Stimulated activated CD4-positive, alpha-beta T cell treated with anti-CD3 and anti-CD28 coated beads, TNF-alpha, amount 100 ng/mL, for 48 hours (primary cell): ENCODE measurements at regions not wholly inside any gene's neighbourhood (a gene's known extent, or its start where the extent isn't known, plus 50 kb on each side); places are given as distances from the start of the nearest gene placed in this dataset.
"Not testable (repeated sequence)": the region's sequence is repeated elsewhere in the genome, so short reads cannot be mapped to it uniquely, and the experiment has no call there.

Experiments
- DNase-seq, 3 donors: peaks; one replicate each; pipeline ENCODE4 v3.0.0-alpha.2; 2020; ENCODE audit warnings: low read depth in 3 of 3

- no peak for DNase-seq
Measured at GRCh38 chr17:20733923-20734322, 154.4 kb downstream of the CDRT15L2 start.

DNA sequence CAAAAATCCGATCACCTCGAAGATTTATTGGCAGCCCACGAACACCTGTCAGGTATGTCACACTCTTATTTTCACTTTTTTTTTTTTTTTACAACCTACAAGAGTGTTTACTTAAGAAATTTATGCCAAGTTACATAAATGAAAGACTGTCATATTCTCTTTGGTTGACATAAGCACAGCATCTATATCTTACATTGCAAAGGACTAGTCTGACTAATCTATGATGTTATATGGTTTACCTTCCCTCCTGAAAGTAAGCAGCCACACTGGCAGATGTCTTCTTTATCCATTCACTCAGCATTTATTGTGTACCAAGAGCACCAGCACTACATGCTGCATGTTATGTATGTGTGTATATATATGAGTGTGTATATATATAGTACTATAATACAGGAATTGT lies 156.3 kb downstream of the CDRT15L2 start:
- DNase-seq = no peak

DNA sequence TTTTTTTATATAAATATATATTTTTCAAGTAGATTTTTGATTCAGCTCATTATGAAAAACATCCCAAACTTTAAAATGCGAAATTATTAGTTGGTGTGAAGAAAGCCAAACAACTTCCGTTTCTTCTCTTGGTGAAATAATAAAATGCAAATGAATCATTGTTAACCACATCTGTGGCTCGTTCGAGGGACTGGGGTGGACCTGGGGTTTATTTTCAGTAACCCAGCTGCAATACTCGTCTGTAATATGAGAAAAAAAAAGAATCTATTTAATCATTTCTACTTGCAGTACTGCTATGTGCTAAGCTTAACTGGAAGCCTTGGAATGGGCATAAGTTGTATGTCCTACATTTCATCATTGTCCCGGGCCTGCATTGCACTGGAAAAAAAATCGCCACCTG lies 158.1 kb downstream of the CDRT15L2 start:
- DNase-seq = not testable (repeated sequence)

- no peak for DNase-seq
Measured at GRCh38 chr17:20771104-20771503, 191.6 kb downstream of the CDRT15L2 start.

DNA sequence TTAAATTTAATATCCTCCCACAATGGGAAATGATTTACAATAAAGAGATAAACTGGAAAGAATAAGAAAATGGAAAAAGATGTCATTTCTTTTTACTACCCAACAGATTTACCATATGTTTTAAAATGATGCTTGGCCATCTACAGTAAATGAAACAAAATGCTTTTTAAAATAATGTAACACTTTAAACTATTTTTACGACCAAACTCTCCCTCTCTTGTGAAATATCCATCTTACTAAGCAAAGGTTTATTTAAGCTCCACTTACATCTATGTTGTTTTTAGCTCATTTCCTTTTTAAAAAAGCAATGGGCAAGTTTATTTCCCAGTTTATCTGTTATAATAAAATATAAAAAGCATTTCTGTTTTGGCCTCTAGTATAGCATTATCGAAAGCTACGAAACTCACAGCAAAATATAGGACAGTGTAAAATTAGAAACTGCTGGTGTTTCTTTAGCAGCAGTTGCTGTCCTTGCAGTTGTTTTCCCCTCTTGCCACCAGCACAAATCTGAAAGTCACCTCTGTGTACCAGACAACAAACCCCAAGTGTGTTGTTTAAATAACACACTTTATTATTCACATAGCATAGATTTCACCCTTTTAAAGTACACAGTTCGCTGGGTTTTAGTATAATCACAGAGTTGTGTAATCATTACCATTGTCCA lies 195.1 kb downstream of the CDRT15L2 start:
- DNase-seq = no peak

- DNase-seq = no peak
Measured at GRCh38 chr17:20775331-20775730, 195.8 kb downstream of the CDRT15L2 start.

GRCh38 chr17:20779521-20779920 lies 200.0 kb downstream of the CDRT15L2 start:
- no peak for DNase-seq

DNA sequence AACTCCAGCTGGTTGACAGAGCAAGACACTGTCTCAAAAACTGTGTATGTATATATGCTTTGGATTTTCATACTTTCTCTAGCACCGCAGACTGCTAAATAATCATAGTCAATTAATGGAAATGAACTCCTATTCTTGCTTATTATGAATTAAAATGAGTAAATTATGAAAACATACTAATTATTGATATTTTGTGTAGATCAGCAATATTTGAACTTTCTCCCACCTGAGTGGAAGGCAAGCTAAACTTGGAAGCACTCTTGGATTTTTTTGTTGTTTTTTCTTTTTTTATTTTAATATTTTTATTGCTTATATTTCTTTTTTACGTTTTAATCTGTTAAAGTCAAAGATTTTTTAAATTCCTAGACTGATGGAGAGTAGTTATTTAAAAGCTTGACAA lies 201.7 kb downstream of the CDRT15L2 start:
- no peak for DNase-seq

DNA sequence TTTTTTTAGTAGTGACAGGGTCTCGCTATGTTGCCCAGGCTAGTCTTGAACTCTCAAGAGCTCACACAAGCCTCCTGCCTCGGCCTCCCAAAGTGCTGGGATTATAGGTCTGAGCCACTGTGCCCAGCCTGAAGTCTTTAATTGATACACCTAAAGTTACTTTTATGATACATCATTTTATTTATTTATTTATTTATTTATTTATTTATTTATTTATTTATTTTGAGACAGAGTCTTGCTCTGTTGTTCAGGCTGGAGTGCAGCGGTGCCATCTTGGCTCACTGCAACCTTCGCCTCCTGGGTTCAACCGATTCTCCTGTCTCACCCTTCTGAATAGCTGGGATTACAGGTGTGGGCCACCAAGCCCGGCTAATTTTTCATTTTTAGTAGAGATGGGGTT lies 202.3 kb downstream of the CDRT15L2 start:
- DNase-seq = not testable (repeated sequence)

DNA sequence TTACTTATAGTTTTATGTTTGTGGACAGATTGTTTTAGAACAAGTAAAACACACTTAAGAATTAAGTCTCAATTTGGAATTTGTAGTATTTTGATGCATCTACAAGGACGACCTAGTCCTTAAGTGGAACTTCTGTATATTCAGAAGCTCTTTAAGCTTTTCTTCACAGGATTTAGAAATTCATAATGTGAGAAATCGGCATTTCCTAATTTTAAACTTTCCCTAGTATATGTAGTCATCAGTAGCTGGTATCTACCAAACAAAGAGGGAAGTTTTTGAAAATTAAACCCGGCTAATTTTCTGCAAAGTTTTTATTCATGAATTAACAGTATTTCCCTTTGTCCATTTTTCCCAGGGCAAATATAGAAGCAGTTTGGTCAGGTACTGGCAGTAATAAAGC lies 203.6 kb downstream of the CDRT15L2 start:
- no peak for DNase-seq

GRCh38 chr17:20784100-20784665 lies 204.7 kb downstream of the CDRT15L2 start:
- DNase-seq = no peak

DNA sequence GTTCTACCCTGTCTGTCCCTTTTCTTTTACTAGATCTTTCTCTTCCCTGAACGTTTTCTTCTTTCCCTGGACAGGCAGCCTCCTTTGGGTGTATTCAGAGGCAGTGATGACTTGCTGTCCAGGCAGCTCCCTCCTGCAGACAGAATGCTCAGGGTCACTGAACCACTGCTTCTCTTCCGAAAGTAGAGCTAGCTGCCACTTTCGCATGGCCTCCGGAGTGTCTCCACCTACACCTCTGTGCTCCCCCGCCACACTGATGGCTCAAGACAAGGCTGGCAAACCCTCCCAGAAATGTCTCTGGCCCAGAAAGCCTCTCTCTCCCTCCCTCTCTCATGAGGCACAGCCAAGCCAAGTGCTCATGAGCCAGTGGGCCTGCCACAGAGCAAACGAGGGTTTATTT lies 207.8 kb downstream of the CDRT15L2 start:
- DNase-seq = no peak

DNA sequence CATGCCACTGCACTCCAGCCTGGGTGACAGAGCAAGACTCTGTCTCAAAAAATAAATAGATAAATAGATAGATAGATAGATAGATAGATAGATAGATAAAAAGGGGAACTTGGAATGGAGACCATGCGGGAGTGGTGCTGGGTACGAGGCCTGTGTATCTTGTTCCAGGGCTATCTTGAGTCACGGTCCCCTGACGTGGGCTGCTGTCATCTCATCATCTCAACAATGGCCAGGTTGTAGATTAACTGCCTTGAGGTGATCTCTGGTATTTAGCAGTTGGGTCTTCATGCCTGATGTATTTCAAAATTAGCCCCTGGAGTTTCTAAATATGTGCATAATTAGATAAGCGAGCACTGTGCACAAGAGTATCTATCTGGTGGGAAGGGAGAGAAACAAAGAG lies 212.1 kb downstream of the CDRT15L2 start:
- no peak for DNase-seq

DNA sequence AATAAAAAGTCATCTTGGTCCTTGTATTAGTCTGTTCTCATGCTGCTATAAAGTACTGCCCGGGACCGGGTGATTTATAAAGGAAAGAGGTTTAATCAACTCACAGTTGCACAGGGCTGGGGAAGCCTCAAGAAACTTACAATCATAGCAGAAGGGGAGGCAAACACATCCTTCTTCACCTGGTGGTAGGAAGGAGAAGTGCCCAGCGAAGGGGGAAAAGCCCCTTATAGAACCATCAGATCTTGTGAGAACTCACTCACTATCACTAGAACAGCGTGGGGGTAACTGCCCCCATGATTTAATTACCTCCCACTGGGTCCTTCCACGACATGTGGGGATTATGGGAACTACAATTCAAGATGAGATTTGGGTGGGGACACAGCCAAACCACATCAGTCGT lies 215.0 kb downstream of the CDRT15L2 start:
- not testable (repeated sequence) for DNase-seq

DNA sequence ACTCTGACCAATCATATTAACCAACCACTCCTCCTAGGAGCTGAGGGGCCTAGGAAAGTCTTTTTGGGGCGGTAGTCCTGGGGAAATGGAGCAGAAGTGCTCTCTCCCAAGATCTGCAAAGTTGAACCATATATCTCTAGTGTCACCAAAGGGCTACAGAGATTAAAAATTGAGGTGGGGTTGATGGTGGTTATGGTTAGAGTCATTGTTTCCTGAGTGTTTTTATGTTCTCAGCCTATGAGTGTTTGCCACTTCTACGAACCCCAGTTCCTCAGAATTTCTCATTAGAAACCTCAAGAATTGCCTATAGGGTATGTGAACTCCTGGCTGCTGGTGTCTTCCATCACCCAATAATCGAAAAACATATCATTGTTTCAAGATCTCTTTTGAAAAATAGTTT lies 217.8 kb downstream of the CDRT15L2 start:
- no peak for DNase-seq

DNA sequence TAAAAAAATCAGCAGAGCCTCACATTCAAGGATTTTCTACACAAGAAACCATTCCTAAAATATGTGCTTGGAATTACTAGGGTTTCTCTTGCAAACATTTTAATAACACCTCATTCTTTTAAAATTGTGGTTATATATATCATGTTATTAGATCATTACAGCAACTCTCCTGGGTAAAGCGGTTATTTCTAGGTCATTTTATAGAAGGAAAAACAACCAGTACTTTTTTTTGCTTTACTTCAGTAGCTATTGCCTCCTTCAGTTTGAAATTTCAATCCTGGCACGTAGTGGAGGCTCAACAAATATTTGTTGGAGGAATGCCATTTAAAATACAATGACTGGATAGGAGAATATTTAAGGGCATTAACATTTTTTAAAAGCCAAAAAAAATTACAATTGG lies 220.6 kb downstream of the CDRT15L2 start:
- no peak for DNase-seq

DNA sequence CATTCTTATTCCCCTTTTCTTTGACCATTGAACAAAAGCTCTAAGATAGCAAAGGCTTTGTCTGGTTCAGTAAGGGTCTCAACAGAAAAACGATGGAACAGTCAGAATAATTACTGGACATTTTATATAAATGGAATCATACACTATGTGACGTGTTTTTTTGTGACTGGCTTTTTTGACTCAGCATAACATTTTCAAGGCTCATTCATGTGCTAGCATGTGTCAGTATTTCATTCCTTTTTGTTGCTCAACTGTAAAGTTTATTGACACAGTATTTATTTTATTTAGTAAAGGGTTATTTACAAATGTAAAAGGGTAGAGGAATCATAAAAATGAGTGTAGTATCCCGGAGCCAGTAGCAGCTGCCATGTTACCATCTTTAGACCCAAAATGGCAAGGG lies 226.2 kb downstream of the CDRT15L2 start:
- DNase-seq = no peak

DNA sequence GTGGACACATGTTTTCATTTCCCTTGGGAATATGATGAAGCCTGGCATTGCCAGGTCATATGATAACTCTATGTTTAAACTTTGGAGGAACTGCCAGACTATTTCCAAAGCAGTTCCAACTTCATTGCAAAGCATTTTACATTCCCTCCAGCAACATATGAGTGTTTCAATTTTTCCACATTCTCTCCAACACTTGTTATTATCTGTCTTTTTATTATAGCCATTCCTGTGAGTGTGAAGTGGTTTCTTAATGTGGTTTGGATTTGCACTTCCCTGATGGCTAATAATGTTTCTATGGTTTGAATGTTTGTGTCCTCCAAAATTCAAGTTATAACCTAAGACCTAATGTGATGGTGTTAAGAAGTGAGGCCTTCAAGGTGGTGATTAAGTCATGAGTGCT lies 228.0 kb downstream of the CDRT15L2 start:
- DNase-seq = not testable (repeated sequence)

DNA sequence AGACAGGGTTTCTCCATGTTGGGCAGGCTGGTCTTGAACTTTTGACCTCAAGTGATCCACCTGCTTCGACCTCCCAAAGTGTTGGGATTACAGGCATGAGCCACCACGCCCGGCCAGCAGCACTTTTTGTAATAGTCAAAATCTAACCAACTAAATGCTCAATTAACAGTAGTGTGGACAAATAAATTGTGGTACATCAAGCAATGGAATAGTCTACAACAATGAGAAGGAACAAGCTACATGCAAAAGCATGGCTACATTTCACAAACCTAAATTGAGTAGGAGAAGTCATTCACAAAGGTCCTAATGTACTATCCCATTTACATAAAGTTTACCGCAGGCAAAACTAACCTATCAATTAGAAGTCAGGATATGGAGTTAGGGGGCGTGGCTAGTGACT lies 227.4 kb downstream of the USP22 start:
- not testable (repeated sequence) for DNase-seq

GRCh38 chr17:20823905-20824304 lies 218.9 kb downstream of the USP22 start:
- no peak for DNase-seq

GRCh38 chr17:20825539-20825938 lies 217.3 kb downstream of the USP22 start:
- no peak for DNase-seq

DNA sequence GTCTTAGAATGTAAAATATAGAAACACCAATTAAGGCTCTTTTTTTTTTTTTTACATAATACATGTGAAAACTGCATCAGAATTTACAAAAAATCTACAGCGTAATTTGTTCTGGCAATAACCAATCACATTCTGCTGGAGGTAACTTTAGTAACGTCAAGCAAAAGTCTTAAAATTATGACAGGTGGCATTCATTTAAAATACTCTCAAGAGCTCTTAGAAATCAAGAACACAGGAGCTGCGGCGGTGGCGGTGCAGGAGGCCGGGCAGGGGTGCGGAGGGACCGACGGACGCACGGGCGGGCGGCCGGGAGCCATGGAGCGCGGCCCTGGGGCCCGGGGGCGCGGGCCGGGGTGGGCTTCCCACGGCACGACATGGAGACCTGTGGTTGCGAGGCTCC lies 202.4 kb downstream of the USP22 start:
- not testable (repeated sequence) for DNase-seq

DNA sequence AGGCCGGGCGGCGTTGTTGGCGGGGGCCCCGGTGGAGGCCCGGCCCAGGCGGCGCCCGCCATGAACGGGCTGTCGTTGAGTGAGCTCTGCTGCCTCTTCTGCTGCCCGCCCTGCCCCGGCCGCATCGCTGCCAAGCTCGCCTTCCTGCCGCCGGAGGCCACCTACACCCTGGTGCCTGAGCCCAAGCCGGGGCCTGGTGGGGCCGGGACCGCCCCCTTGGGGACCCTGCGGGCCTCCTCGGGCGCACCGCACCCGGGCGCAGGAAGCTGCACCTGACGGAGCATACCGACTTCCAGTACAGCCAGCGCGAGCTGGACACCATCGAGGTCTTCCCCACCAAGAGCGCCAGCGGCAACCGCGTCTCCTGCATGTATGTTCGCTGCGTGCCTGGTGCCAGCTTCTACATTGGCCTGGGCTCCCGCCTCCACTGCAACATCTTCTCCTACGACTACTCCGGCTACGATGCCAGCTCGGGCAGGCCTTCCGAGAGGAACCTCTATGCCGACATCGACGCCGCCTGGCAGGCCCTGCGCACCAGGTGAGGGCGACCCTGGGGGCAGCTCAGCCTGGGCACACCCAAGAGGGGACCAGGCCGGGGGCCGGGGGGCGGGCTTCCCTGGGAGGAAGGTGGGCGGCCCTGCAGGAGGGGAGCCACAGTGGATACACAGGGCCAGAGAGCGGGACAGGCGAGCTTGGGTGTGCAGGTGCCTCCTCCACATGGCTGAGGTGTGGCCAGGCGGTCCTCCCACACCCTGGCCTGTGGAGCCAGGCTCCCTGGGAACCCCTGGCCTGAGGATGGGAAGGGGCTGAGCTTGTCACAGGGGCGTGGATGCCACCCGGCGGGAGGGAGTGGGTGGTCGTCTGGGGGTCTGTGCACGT lies 201.6 kb downstream of the USP22 start:
- DNase-seq = not testable (repeated sequence)
